DOHH2 (cell line): ENCODE measurements at regions not wholly inside any gene's neighbourhood (a gene's known extent, or its start where the extent isn't known, plus 50 kb on each side); places are given as distances from the start of the nearest gene placed in this dataset.

Experiments used
- CTCF ChIP-seq: fragments of 200-600 bp; sonication (generic); IDR thresholded peaks from one replicate; pipeline ENCODE4 v1.5.1; 2014; ENCODE audit warnings: antibody characterized with exemption, mild to moderate bottlenecking, low read depth, low read length; ENCODE audit not compliant: poor library complexity, severe bottlenecking
- EZH2phosphoT487 ChIP-seq: fragments of 200-600 bp; sonication (generic); IDR thresholded peaks from 2 replicates; pipeline ENCODE4 v1.6.1; 2017; ENCODE audit warnings: borderline replicate concordance, mild to moderate bottlenecking, antibody characterized with exemption, low read length, moderate library complexity, mixed read lengths

GRCh38 chr18:27673861-27674260, 488.8 kb upstream of the CHST9 start:
- TF ChIP-seq CTCF (no peak), EZH2phosphoT487 (no peak)
